Loucy (cell line): ENCODE measurements at regions not wholly inside any gene's neighbourhood (a gene's known extent, or its start where the extent isn't known, plus 50 kb on each side); places are given as distances from the start of the nearest gene placed in this dataset.

Experiments used
- H2AFZ ChIP-seq: fragments of 200-600 bp; sonication (generic); 2 replicates; pipeline ENCODE4 v1.6.0; 2016; ENCODE audit warnings: antibody characterized with exemption, mild to moderate bottlenecking, low read length, moderate library complexity
- H3F3A ChIP-seq: fragments of 200-600 bp; 2 replicates; pipeline ENCODE4 v1.6.0; 2016; ENCODE audit warnings: antibody characterized with exemption, low read depth, mild to moderate bottlenecking
- H3K27me3 ChIP-seq: fragments of 200-600 bp; sonication (generic); 2 replicates; pipeline ENCODE4 v1.6.1; 2014; ENCODE audit warnings: low read length, mild to moderate bottlenecking; ENCODE audit not compliant: insufficient read depth, poor library complexity, severe bottlenecking
- H3K36me3 ChIP-seq: fragments of 200-600 bp; sonication (generic); 2 replicates; pipeline ENCODE4 v1.6.1; 2016; ENCODE audit warnings: low read length; ENCODE audit not compliant: insufficient read depth
- H3K4me1 ChIP-seq: fragments of 200-600 bp; sonication (generic); 2 replicates; pipeline ENCODE4 v1.5.1; 2014; ENCODE audit warnings: low read length, mild to moderate bottlenecking; ENCODE audit not compliant: insufficient read depth, poor library complexity, severe bottlenecking
- H3K4me2 ChIP-seq: fragments of 200-600 bp; sonication (generic); 2 replicates; pipeline ENCODE4 v1.6.0; 2014; ENCODE audit warnings: antibody characterized with exemption, low read length, low read depth, mild to moderate bottlenecking; ENCODE audit not compliant: poor library complexity, severe bottlenecking
- H3K4me3 ChIP-seq: fragments of 200-600 bp; sonication (generic); 2 replicates; pipeline ENCODE4 v1.5.1; 2014; ENCODE audit warnings: low read length, mild to moderate bottlenecking, mixed read lengths; ENCODE audit not compliant: poor library complexity, severe bottlenecking
- H3K79me2 ChIP-seq: fragments of 200-600 bp; sonication (generic); 2 replicates; pipeline ENCODE4 v1.6.1; 2014; ENCODE audit warnings: low read length; ENCODE audit not compliant: insufficient read depth
- H3K9ac ChIP-seq: fragments of 200-600 bp; sonication (generic); 2 replicates; pipeline ENCODE4 v1.6.0; 2014; ENCODE audit warnings: mild to moderate bottlenecking, low read depth, low read length, moderate library complexity; ENCODE audit not compliant: poor library complexity, severe bottlenecking
- H3K9me2 ChIP-seq: fragments of 200-600 bp; sonication (generic); replicated peaks from 2 replicates; pipeline ENCODE4 v1.6.1; 2016; ENCODE audit warnings: low read depth, low read length, mixed read lengths
- H3K9me3 ChIP-seq: fragments of 200-600 bp; sonication (generic); 2 replicates; pipeline ENCODE4 v1.6.1; 2014; ENCODE audit warnings: mild to moderate bottlenecking, antibody characterized with exemption, low read length, low read depth; ENCODE audit not compliant: insufficient read depth
- H4K20me1 ChIP-seq: fragments of 200-600 bp; sonication (generic); 2 replicates; pipeline ENCODE4 v1.6.0; 2014; ENCODE audit warnings: antibody characterized with exemption, low read length, mild to moderate bottlenecking; ENCODE audit not compliant: insufficient read depth, poor library complexity, severe bottlenecking
- CTCF ChIP-seq: fragments of 200-600 bp; sonication (generic); conservative IDR thresholded peaks from 2 replicates; pipeline ENCODE4 v1.5.1; 2014; ENCODE audit warnings: mild to moderate bottlenecking, antibody characterized with exemption, low read length
- EZH2phosphoT487 ChIP-seq: fragments of 200-600 bp; IDR thresholded peaks from 2 replicates; pipeline ENCODE4 v1.6.1; 2018; ENCODE audit warnings: antibody characterized with exemption, mild to moderate bottlenecking, moderate library complexity, borderline replicate concordance

DNA sequence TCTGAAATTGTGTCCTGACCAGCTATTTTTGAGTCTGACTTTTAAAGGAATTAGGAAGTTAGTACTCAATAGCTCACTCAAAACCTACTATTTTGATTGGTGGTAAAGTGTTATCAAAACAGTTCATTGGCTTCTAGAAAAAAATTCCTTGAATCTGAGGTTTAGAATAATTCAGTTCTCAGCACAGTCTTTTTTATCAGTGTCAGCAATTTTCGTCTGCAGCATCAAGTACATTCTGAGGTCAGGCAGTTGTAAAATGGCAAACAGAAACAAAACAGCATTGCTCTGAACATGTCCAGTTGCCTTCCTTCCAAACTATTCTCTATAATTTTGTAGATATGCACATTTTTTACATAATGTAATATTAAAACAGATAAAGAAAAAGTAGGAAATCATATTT lies 1644.1 kb downstream of the SLITRK5 start:
- Histone ChIP-seq H3K4me1 (no peaks in the 10 kb centered on the region), H3K79me2 (no peaks in the 10 kb centered on the region), H3K9ac (no peak overlapping the region), H3K4me3 (no peak overlapping the region), H2AFZ (no peak overlapping the region), H3F3A (no peaks in the 10 kb centered on the region), H3K9me2 (no peaks in the 10 kb centered on the region), H4K20me1 (no peaks in the 10 kb centered on the region), H3K27me3 (no peaks in the 10 kb centered on the region), H3K9me3 (no peaks in the 10 kb centered on the region), H3K4me2 (no peak overlapping the region), H3K36me3 (no peaks in the 10 kb centered on the region)
- no peak for TF ChIP-seq EZH2phosphoT487
- TF ChIP-seq CTCF: no peak

GRCh38 chr13:89322466-89322865 lies 1651.3 kb downstream of the SLITRK5 start:
- Histone ChIP-seq H3K4me2 (no peak overlapping the region), H3K9ac (no peak overlapping the region), H3K27me3 (no peaks in the 10 kb centered on the region), H3F3A (no peaks in the 10 kb centered on the region), H2AFZ (no peak overlapping the region), H3K9me3 (no peaks in the 10 kb centered on the region), H3K9me2 (no peaks in the 10 kb centered on the region), H3K79me2 (no peaks in the 10 kb centered on the region), H3K4me3 (no peak overlapping the region), H4K20me1 (no peaks in the 10 kb centered on the region), H3K4me1 (no peaks in the 10 kb centered on the region), H3K36me3 (no peaks in the 10 kb centered on the region)
- TF ChIP-seq CTCF (no peak), EZH2phosphoT487 (no peak)

DNA sequence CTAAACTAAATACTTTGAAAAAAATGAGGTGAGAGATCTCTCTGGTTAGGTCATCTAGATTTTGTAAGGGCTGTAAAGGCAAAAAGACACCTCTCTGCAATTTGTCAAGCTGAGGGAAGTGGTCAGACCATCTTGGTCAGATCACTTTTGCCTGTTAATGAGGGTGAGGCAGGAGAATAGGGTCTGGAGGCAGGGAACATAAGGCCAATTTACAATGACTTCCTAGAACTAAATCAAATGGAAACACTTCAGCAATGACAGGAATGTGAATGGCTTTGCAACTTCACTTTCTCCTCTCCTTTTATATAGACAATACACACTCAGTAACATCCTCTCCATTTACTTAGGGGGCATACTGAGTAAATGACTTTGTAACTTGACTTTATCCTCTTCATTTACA lies 1653.4 kb downstream of the SLITRK5 start:
- H2AFZ ChIP-seq: no peak overlapping the region
- no peaks in the 10 kb centered on the region for H3K9me2 ChIP-seq
- H3K9ac ChIP-seq: no peak overlapping the region
- no peaks in the 10 kb centered on the region for H3K9me3 ChIP-seq
- H3F3A ChIP-seq: no peaks in the 10 kb centered on the region
- no peak overlapping the region for H3K4me2 ChIP-seq
- no peak overlapping the region for H3K4me3 ChIP-seq
- H3K79me2 ChIP-seq: no peaks in the 10 kb centered on the region
- no peaks in the 10 kb centered on the region for H4K20me1 ChIP-seq
- no peak for TF ChIP-seq EZH2phosphoT487
- TF ChIP-seq CTCF: no peak
- H3K36me3 ChIP-seq: no peaks in the 10 kb centered on the region
- no peaks in the 10 kb centered on the region for H3K27me3 ChIP-seq
- no peaks in the 10 kb centered on the region for H3K4me1 ChIP-seq
